ENCODE measurements at regions not wholly inside any gene's neighbourhood (a gene's known extent, or its start where the extent isn't known, plus 50 kb on each side); places are given as distances from the start of the nearest gene placed in this dataset.
"Not testable (repeated sequence)": the region's sequence is repeated elsewhere in the genome, so short reads cannot be mapped to it uniquely, and the experiment has no call there.

GRCh38 chr2:187081461-187081860 is 232.5 kb upstream of the ZSWIM2 start:
- DNase-seq (ENCODE audit: extremely low spot score, insufficient read length, low read depth) (no peak), FAIRE-seq (no peak)

- FAIRE-seq = no peak
- DNase-seq (ENCODE audit: extremely low spot score, insufficient read length, low read depth) = no peak
Measured at GRCh38 chr2:187079901-187080300, 230.9 kb upstream of the ZSWIM2 start.

- FAIRE-seq = no peak
- DNase-seq (ENCODE audit: extremely low spot score, insufficient read length, low read depth) = no peak
Measured at GRCh38 chr2:187078297-187078696, 229.3 kb upstream of the ZSWIM2 start.

GRCh38 chr2:187075671-187076070 is 226.7 kb upstream of the ZSWIM2 start:
- DNase-seq (ENCODE audit: extremely low spot score, insufficient read length, low read depth) (no peak), FAIRE-seq (no peak)

- FAIRE-seq (no peak), DNase-seq (ENCODE audit: extremely low spot score, insufficient read length, low read depth) (no peak)
Measured at GRCh38 chr2:187075199-187075635, 226.2 kb upstream of the ZSWIM2 start.

DNA sequence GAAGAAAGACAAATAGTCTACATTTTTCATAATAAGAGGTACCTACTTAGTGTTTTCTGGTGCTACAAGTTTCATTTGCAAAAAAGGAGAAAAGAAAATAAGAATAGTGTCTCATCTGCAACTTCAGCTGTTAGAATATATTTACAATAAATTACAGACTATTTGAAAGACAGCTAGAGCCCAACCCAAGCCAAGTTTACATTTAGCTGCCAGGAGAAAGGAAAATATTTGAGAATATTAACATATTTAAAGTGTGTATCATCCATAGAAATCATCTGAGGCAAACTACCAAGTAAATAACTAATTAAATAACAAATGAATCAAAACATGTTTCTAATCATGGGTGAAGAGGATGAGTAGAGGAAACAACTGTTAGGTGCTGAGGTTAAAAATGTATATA is 209.2 kb upstream of the ZSWIM2 start:
- no peak for DNase-seq (ENCODE audit: extremely low spot score, insufficient read length, low read depth)
- no peak for FAIRE-seq

DNA sequence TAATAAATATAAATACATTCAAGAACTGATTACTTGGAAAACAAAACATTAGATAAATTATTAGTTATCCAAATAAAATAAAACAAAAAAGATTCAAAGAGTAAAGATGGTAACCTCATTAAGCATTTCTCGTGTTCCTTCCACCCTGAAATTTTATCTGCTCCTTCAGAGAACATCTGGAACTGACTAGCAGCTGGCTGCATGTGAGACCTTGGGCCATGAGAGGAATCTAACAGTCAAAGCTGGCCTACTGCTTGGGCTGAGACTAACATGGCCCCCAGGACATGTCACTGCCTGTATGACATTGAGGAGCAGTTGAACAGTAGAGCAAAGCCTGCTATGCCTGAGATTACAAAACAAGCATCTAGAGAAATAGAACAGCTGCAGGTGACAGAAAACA is 208.5 kb upstream of the ZSWIM2 start:
- DNase-seq (ENCODE audit: extremely low spot score, insufficient read length, low read depth) (no peak), FAIRE-seq (no peak)

DNA sequence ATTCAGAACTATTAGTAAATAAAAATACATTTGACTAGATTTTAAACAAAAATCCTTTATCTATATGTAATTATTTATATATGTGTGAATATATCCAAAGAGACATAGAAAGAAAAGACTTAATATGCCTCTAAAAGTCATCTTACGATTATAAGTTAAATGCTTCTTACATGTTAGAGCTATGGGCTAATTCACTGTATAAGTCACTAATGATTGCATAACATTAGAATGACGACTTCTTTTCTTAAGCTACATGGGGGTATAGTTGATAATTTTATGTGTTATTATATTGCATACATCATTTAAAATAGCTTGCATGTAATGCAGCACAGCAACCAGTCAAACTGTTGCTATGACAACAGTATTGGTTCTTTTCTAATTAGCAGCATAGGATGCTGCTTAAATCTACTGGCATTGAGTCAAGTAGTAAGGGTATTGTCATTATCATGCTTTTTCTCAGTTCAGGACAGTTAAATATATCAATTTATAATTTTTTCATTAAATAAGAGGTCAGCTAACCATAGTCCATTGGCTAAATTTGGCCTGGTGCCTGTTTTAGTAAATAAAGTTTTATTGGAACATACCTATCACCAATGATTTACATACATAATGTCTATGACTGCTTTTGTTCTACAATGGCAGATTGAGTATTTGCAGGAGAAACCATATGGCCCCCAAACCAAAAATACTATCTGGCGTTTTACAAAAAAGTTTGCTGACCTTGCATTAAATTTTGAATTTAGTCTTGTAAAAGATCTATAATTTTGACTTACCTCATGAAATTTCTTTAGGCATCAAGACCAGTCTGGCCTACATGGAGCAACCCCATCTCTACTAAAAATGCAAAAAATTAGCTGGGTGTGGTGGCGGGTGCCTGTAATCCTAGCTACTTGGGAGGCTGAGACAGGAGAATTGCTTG is 207.7 kb upstream of the ZSWIM2 start:
- no peak for FAIRE-seq
- no peak for DNase-seq (ENCODE audit: extremely low spot score, insufficient read length, low read depth)

DNA sequence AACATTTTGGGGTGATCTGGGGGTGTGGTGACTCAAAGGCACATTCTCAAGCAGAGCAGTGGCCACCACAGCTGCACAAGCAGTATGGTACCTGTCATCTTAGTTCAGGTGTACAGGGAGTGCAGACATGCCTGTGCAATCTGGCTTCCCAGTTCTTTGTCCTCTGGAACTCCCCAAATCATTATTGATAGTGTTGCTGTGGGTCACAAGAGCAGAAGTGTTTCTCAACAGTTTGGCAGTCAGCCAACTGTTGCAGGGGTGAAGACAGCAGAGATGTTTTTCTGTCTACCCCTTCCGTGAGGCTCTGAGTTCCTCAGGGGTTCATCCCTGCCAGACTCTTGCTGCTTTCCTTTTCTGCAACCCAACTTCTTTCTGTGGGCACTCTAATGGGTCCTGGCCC is 206.5 kb upstream of the ZSWIM2 start:
- DNase-seq (ENCODE audit: extremely low spot score, insufficient read length, low read depth) (no peak), FAIRE-seq (no peak)

- no peak for FAIRE-seq
- no peak for DNase-seq (ENCODE audit: extremely low spot score, insufficient read length, low read depth)
Measured at GRCh38 chr2:187054501-187055319, 205.7 kb upstream of the ZSWIM2 start.

- FAIRE-seq (peak; percentile 70), DNase-seq (ENCODE audit: extremely low spot score, insufficient read length, low read depth) (no peak)
Measured at GRCh38 chr2:187051350-187051749, 202.4 kb upstream of the ZSWIM2 start.

DNA sequence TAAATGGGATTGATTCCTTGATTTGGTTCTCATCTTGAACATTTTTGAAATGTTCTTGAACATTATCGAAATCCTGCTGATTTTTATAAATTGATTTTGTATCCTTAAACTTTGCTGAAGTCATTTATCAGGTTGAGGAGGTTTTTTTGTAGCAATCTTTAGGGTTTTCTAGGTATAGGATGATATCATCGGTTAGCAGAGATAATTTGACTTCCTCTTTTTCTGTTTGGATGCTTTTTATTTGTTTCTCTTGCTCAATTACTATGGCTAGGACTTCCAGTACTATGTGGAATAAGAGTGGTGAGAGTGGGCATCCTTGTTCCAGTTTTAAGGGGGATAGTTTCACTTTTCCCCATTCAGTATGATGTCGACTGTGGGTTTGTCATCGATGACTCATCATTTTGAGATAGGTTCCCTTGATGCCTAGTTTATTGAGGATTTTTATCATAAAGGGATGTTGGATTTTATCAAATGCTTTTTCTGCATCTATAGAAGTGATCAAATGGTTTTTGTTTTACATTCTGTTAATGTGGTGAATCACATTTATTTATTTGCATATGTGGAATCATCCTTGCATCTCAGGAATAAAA is 201.5 kb upstream of the ZSWIM2 start:
- DNase-seq (ENCODE audit: extremely low spot score, insufficient read length, low read depth) = no peak
- FAIRE-seq = peak; percentile 53

DNA sequence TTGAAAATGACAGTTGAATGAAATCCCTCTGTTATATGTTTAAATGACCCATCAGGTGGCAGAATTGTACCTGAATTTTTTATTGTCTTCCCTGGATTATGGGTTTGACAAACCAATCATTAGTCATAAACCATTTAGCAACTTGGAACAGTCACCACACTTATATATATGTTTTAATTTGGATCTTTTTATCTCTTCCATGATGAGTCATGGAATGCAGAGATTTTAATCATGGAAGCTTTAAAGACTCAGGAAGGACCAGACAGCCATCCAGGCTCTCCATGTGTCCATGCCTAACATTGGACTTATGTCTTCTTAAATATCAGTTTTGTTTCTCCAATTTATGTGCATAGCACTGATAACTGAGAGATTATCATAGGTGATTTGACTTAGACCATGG is 188.3 kb upstream of the ZSWIM2 start:
- FAIRE-seq (no peak), DNase-seq (ENCODE audit: extremely low spot score, insufficient read length, low read depth) (no peak)

DNA sequence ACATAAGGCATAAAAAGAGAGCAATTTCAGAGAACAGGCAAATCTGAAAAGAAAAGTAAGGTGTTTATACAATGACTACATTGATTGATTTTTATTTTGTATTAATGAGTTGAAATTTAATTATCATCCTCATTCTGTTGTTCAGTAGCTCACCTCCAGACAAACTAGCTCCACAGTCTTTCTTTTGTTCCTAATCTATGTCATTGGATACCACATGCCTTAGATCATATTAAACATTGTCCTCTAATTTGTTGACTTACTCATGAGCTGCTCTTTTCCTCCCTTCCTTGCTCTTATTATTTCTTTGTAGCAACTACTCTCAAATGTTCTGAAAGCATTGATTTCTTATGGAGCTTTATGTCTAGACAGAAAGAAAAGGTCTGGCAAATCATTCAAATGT is 185.5 kb upstream of the ZSWIM2 start:
- FAIRE-seq (no peak), DNase-seq (ENCODE audit: extremely low spot score, insufficient read length, low read depth) (no peak)

DNA sequence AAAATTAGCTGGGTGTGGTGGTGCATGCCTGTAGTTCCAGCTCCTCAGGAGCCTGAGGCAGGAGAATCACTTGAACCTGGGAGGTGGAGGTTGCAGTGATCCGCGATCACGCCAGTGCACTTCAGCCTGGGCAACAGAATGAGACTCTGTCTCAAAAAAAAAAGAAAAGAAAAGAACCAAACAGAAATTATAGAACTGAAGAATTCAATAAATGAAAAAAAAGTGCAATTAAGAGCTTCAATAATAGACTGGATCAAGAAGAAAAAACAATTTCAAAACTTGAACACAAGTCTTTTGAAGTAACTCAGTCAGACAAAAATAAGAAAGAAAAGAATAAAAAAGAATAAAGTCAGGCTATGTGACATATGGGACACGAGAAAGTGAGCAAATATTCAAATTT is 175.8 kb upstream of the ZSWIM2 start:
- FAIRE-seq = no peak

DNA sequence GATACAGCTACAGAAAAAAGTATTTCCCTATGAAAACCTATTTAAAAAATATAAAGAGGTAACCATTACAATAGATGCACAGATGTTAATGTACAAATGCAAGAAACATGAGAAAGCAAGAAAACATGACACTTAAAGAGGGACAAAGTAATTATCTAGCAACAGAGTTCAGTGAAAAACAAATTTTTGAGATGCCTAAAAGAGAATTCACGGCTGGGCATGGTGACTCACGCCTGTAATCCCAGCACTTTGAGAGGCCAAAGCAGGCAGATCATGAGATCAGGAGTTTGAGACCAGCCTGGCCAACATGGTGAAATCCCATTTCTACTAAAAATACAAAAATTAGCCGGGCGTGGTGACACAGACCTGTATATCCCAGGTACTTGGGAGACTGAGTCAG is 175.0 kb upstream of the ZSWIM2 start:
- FAIRE-seq; DNase-seq (ENCODE audit: extremely low spot score, insufficient read length, low read depth): not testable (repeated sequence)

More for the DNA sequence above, 175.8 kb upstream of the ZSWIM2 start:
- DNase-seq (ENCODE audit: extremely low spot score, insufficient read length, low read depth) = no peak

- DNase-seq (ENCODE audit: extremely low spot score, insufficient read length, low read depth) = no peak
- no peak for FAIRE-seq
Measured at GRCh38 chr2:187017438-187017837, 168.5 kb upstream of the ZSWIM2 start.

GRCh38 chr2:187013058-187013457 is 164.1 kb upstream of the ZSWIM2 start:
- DNase-seq (ENCODE audit: extremely low spot score, insufficient read length, low read depth) = no peak

GRCh38 chr2:187011206-187011832 is 162.3 kb upstream of the ZSWIM2 start:
- DNase-seq (ENCODE audit: extremely low spot score, insufficient read length, low read depth) (no peak), FAIRE-seq (no peak)

More at GRCh38 chr2:187013058-187013457, 164.1 kb upstream of the ZSWIM2 start:
- FAIRE-seq = no peak
